Right lobe of liver (tissue), 6 donors: ENCODE measurements at regions not wholly inside any gene's neighbourhood (a gene's known extent, or its start where the extent isn't known, plus 50 kb on each side); places are given as distances from the start of the nearest gene placed in this dataset.
"Not testable (repeated sequence)": the region's sequence is repeated elsewhere in the genome, so short reads cannot be mapped to it uniquely, and the experiment has no call there.

Source experiments
- ATAC-seq, 4 donors: fragments of 200-7000 bp; cut with Tn5 transposase; one replicate each; pipeline ENCODE4 v1.9.1; 2020; ENCODE audit warnings: mild to moderate bottlenecking in 4 of 4, moderate library complexity in 4 of 4
- DNase-seq, 3 donors: peaks; one replicate each; pipeline ENCODE4 v3.0.0-alpha.2; 2020
- H3K27ac ChIP-seq, 3 donors: fragments of 200-600 bp; one replicate each; pipeline ENCODE4 v1.8.0; 2022
- H3K27me3 ChIP-seq, 2 donors: fragments of 200-600 bp; one replicate each; pipeline ENCODE4 v1.8.0; 2022
- H3K36me3 ChIP-seq, 4 donors: fragments of 200-600 bp; sonication (generic) in 1 of 4; one replicate each; pipeline versions ENCODE4 v1.5.1 to v1.8.0; 2017 to 2022; ENCODE audit warnings: control low read depth in 1 of 4
- H3K4me1 ChIP-seq, 4 donors: fragments of 200-600 bp; sonication (generic) in 1 of 4; one replicate each; pipeline versions ENCODE4 v1.5.1 to v1.8.0; 2017 to 2022; ENCODE audit warnings: control low read depth in 1 of 4
- H3K4me3 ChIP-seq, 3 donors: fragments of 200-600 bp; one replicate each; pipeline ENCODE4 v1.8.0; 2022
- H3K9me3 ChIP-seq, 4 donors: fragments of 200-600 bp; sonication (generic) in 1 of 4; one replicate each; pipeline versions ENCODE4 v1.5.1 to v1.8.0; 2017 to 2022; ENCODE audit warnings: control low read depth in 1 of 4
- POLR2A ChIP-seq: fragments of 450-650 bp; IDR thresholded peaks from one replicate; pipeline ENCODE4 v1.6.1; 2017; ENCODE audit warnings: antibody characterized with exemption, mild to moderate bottlenecking
- WGBS: methylation state at CpG from one replicate; pipeline ENCODE4 v1.1.6; 2018; ENCODE audit warnings: low coverage, low lambda C conversion rate; ENCODE audit not compliant: insufficient coverage; ENCODE audit errors: missing lambda C conversion rate; 5-methylcytosine and 5-hydroxymethylcytosine counted together
- intact Hi-C, 2 donors: fragments of 100-400 bp; cut with DNase I; formaldehyde crosslinking; loops; one replicate each; pipeline versions ENCODE4 v1.11.2 to v1.14.1; 2022
- TF ChIP-seq, protein P1 (sequence below), 4 donors: fragments of 200-600 bp in 3 of 4; fragments of 450-650 bp in 1 of 4; IDR thresholded peaks; one replicate each; pipeline versions ENCODE4 v1.5.1 to v1.8.0; 2016 to 2022; ENCODE audit warnings: antibody characterized with exemption in 4 of 4, mild to moderate bottlenecking in 2 of 4
- donor health status: DM: no; HTN: yes; CAD: no.
- donor health status: DM: no; HTN: no; CAD: no.
- donor health status: DM: no; HTN: no; CAD: no.
- donor health status: DM: no; HTN: yes; CAD: no.
- donor health status: DM: no; HTN: yes; CAD: no.

DNA sequence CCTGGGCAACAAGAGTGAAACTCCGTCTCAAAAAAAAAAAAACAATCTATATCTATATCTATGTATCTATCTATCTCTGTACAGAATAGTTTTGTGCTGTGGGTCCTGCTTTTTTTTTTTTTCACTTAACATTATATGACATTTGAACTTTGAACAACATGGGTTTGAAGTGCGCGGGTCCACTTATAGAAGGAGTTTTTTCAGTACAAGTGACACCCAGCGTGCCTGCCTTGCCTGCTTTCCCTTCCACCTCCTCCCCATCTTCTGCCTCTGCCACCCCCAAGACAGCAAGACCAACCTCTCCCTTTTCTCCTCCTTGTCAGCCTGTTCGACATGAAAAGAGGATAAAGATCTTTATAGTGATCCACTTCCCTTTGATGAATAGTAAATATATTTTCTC, 102.2 kb upstream of the KCNG1 start:
- ATAC-seq, result no peak
- WGBS, result 71% methylated on average over 5 of the region's 5 CpGs

DNA sequence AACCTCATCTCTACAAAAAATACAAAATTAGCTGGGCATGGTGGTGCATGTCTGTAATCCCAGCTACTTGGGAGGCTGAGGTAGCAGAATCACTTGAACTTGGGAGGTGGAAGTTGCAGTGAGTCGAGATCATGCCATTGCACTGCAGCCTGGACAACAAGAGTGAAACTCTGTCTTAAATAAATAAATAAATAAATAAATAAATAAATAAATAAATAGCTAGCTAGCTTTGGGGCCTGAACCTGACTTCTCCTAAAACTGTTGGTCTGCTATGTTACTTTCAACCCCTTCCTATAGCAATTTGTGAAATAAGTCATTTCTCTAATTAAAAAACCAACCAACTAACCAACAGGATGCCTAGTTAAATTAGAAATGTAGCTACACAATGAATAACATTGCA, 101.0 kb upstream of the KCNG1 start:
- intact Hi-C loops, DNase-seq, ATAC-seq, H3K27ac ChIP-seq, H3K4me1 ChIP-seq, H3K27me3 ChIP-seq, H3K36me3 ChIP-seq, H3K4me3 ChIP-seq, H3K9me3 ChIP-seq: not testable (repeated sequence)
- WGBS, result 75% methylated on average over 1 of the region's 1 CpG

More for the DNA sequence above, 102.2 kb upstream of the KCNG1 start:
- Histone ChIP-seq H3K4me3 (no peak overlapping the region), H3K4me1 (no peaks in the 10 kb centered on the region), H3K36me3 (no peaks in the 10 kb centered on the region), H3K9me3 (no peaks in the 10 kb centered on the region), H3K27ac (no peak overlapping the region), H3K27me3 (no peaks in the 10 kb centered on the region)
- TF ChIP-seq, protein P1, sequence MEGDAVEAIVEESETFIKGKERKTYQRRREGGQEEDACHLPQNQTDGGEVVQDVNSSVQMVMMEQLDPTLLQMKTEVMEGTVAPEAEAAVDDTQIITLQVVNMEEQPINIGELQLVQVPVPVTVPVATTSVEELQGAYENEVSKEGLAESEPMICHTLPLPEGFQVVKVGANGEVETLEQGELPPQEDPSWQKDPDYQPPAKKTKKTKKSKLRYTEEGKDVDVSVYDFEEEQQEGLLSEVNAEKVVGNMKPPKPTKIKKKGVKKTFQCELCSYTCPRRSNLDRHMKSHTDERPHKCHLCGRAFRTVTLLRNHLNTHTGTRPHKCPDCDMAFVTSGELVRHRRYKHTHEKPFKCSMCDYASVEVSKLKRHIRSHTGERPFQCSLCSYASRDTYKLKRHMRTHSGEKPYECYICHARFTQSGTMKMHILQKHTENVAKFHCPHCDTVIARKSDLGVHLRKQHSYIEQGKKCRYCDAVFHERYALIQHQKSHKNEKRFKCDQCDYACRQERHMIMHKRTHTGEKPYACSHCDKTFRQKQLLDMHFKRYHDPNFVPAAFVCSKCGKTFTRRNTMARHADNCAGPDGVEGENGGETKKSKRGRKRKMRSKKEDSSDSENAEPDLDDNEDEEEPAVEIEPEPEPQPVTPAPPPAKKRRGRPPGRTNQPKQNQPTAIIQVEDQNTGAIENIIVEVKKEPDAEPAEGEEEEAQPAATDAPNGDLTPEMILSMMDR (IDR thresholded peaks at IDR 0.05), result no peak
- TF ChIP-seq POLR2A, result no peak
- no peak for DNase-seq
- intact Hi-C loops, result no loop called here

DNA sequence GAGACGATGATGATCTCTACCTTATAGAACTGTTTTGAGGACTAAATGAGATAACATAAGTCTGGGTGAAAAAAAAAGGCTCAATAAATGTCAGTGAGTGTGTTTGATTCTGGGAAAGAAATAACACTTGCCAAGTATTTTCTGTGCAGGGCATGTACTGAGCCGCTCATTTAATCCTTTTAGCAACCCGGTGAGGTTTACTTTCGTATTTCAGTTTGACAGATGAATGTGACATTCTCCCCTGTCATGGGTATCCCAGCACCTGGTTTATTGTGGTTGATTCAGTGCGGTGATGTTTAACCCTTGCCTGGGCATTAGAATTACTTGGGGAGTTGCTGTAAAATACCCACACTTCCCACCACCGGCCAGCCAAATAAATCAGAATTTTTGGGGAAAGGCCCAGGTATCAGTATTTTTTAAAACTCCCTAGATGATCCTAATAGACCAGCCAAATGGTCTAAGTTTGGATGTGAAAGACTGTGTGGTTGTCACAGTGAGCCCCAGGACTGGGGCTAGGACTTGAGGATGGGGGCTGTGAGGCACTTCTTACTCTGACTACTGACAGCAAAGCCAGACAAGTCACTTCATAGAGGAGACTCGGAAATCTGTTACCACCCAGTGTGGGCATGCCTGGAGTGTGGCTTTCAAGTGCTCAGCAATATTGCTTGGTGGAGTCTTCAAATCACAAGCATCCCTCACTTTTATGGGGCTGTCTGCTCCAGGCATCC, 100.2 kb upstream of the KCNG1 start:
- Histone ChIP-seq H3K27ac (no peak overlapping the region), H3K4me1 (no peaks in the 10 kb centered on the region), H3K4me3 (no peak overlapping the region), H3K36me3 (no peaks in the 10 kb centered on the region), H3K9me3 (no peaks in the 10 kb centered on the region), H3K27me3 (no peaks in the 10 kb centered on the region)
- TF ChIP-seq, protein P1 (IDR thresholded peaks at IDR 0.05), result no peak
- no peak for TF ChIP-seq POLR2A
- no peak for ATAC-seq
- intact Hi-C loops, result no loop called here
- 46% methylated on average over 6 of the region's 7 CpGs for WGBS
- no peak for DNase-seq

DNA sequence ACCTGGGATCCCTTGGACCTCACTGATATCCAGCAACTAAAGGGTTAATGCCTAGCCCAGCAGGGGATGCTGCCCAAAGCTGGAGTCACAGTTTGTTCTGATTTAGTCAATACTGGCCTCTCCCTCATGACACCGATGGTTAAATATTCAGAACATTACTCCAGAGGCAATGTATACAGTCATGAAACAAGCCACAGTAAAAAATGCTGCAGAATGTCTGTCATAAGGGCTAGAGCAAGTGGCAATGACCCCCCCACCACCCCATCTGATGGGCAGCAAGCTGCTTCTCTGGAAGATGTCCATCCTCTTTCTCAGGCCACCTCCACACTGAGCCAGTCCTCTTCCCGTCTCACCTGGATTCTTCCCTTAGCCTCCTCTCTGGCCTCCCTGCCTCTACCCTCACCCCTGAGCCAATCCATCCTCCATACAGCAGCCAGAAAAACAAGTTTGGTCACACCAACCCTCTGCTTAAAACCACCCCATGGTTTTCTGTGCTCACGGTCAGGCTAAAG, 99.0 kb upstream of the KCNG1 start:
- WGBS, result 19% methylated on average over 3 of the region's 3 CpGs
- intact Hi-C loops, result no loop called here
- ATAC-seq (no peak), DNase-seq (no peak)
- H3K36me3 ChIP-seq, result no peaks in the 10 kb centered on the region
- TF ChIP-seq, protein P1 (IDR thresholded peaks at IDR 0.05), result no peak
- TF ChIP-seq POLR2A, result no peak
- no peak overlapping the region for H3K4me3 ChIP-seq
- no peaks in the 10 kb centered on the region for H3K27me3 ChIP-seq
- H3K27ac ChIP-seq, result no peak overlapping the region
- H3K9me3 ChIP-seq, result no peaks in the 10 kb centered on the region
- no peaks in the 10 kb centered on the region for H3K4me1 ChIP-seq

DNA sequence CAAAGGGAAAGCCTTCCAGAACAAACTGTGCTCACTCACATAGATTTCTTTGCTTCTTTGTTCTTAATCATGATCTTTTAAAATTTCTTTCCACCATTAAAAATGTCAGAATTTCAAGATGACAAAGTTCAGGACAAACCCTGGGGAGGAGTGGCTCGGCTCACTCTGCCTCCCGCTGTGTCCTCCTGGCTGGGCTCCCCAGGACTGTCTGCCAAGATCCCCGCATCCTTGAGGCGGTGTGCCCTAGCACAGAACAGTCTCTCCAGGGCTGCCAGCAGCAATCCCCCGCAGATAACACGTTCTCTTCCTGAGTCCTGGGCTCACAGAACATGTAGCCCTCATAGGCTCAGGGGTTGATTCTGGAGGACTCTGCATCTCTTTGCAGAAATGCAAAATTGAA, 98.4 kb upstream of the KCNG1 start:
- no peaks in the 10 kb centered on the region for H3K27me3 ChIP-seq
- H3K4me1 ChIP-seq, result no peaks in the 10 kb centered on the region
- no peaks in the 10 kb centered on the region for H3K9me3 ChIP-seq
- WGBS, result 10% methylated on average over 5 of the region's 6 CpGs
- no peak for TF ChIP-seq POLR2A
- TF ChIP-seq, protein P1 (IDR thresholded peaks at IDR 0.05), result no peak
- H3K4me3 ChIP-seq, result no peak overlapping the region
- no peaks in the 10 kb centered on the region for H3K36me3 ChIP-seq
- DNase-seq (no peak), ATAC-seq (no peak)
- H3K27ac ChIP-seq, result no peak overlapping the region
- intact Hi-C loops, result no loop called here
